GM18511 (cell line): ENCODE measurements at regions not wholly inside any gene's neighbourhood (a gene's known extent, or its start where the extent isn't known, plus 50 kb on each side); places are given as distances from the start of the nearest gene placed in this dataset.
"Not testable (repeated sequence)": the region's sequence is repeated elsewhere in the genome, so short reads cannot be mapped to it uniquely, and the experiment has no call there.

Experiments used
- ATAC-seq: cut with Tn5 transposase; IDR thresholded peaks from one replicate; pipeline ENCODE4 v1.9.1; 2021; ENCODE audit warnings: mild to moderate bottlenecking, moderate library complexity; ENCODE audit not compliant: unreplicated experiment

- ATAC-seq = no peak
These were observed 156.4 kb downstream of the C16orf95 start for GRCh38 chr16:87160701-87161337.

GRCh38 chr16:87161410-87161809, 155.8 kb downstream of the C16orf95 start:
- ATAC-seq = not testable (repeated sequence)

- ATAC-seq = no peak
These were observed 155.1 kb downstream of the C16orf95 start for GRCh38 chr16:87161822-87162676.

GRCh38 chr16:87162799-87163198, 154.4 kb downstream of the C16orf95 start:
- not testable (repeated sequence) for ATAC-seq

GRCh38 chr16:87163637-87164036, 153.6 kb downstream of the C16orf95 start:
- ATAC-seq = no peak

- no peak for ATAC-seq
These were observed 152.0 kb downstream of the C16orf95 start for GRCh38 chr16:87165151-87165550.

GRCh38 chr16:87165885-87166284, 151.3 kb downstream of the C16orf95 start:
- no peak for ATAC-seq

GRCh38 chr16:87166321-87166720, 150.9 kb downstream of the C16orf95 start:
- no peak for ATAC-seq

GRCh38 chr16:87166934-87167333, 150.3 kb downstream of the C16orf95 start:
- no peak for ATAC-seq

GRCh38 chr16:87169509-87169995, 147.6 kb downstream of the C16orf95 start:
- no peak for ATAC-seq

GRCh38 chr16:87170310-87170709, 146.9 kb downstream of the C16orf95 start:
- no peak for ATAC-seq

- ATAC-seq = no peak
These were observed 145.5 kb downstream of the C16orf95 start for GRCh38 chr16:87171723-87172122.

- ATAC-seq = no peak
These were observed 144.6 kb downstream of the C16orf95 start for GRCh38 chr16:87172632-87173031.

- no peak for ATAC-seq
These were observed 143.8 kb downstream of the C16orf95 start for GRCh38 chr16:87173294-87173893.

GRCh38 chr16:87174061-87174460, 143.1 kb downstream of the C16orf95 start:
- no peak for ATAC-seq

GRCh38 chr16:87176735-87177134, 140.5 kb downstream of the C16orf95 start:
- ATAC-seq = no peak

GRCh38 chr16:87177673-87178072, 139.5 kb downstream of the C16orf95 start:
- ATAC-seq = no peak

GRCh38 chr16:87178177-87178863, 138.9 kb downstream of the C16orf95 start:
- no peak for ATAC-seq

GRCh38 chr16:87178977-87179376, 138.2 kb downstream of the C16orf95 start:
- no peak for ATAC-seq

GRCh38 chr16:87180069-87180468, 137.1 kb downstream of the C16orf95 start:
- ATAC-seq = no peak

GRCh38 chr16:87182759-87183158, 134.4 kb downstream of the C16orf95 start:
- ATAC-seq = no peak
